OCI-LY7 (cell line): ENCODE measurements at regions not wholly inside any gene's neighbourhood (a gene's known extent, or its start where the extent isn't known, plus 50 kb on each side); places are given as distances from the start of the nearest gene placed in this dataset.

ENCODE experiments used
- BruUV-seq: library from RNA; stranded (reverse); fragments of 400-500 nt; replicated peaks from 2 replicates; lab custom pipeline; 2021; lab: Mats Ljungman, UMichigan
- CTCF ChIA-PET: fragments of 300-600 bp; sonication (Branson Sonifier 250); formaldehyde crosslinking; loops from one replicate; lab custom pipeline; 2022; ENCODE audit warnings: antibody characterized with exemption; ENCODE audit not compliant: unreplicated experiment; lab: Charles Lee
- POLR2A ChIA-PET: fragments of 300-600 bp; sonication (Branson Sonifier 250); formaldehyde crosslinking; loops from one replicate; lab custom pipeline; 2022; ENCODE audit warnings: antibody characterized with exemption; lab: Charles Lee
- DNase-seq: peaks from one replicate; pipeline ENCODE4 v3.0.0-alpha.2; 2015; ENCODE audit warnings: low spot score
- H2AFZ ChIP-seq: fragments of 200-600 bp; sonication (generic), shearing (Covaris generic); 2 replicates; pipeline ENCODE4 v1.6.1; 2014; ENCODE audit warnings: mild to moderate bottlenecking, antibody characterized with exemption, low read length, moderate library complexity
- H3K27ac ChIP-seq: fragments of 200-600 bp; sonication (generic); 2 replicates; pipeline ENCODE4 v1.5.1; 2014; ENCODE audit warnings: mixed run types, low read depth, mild to moderate bottlenecking, moderate library complexity, low read length, inconsistent platforms; ENCODE audit not compliant: poor library complexity, severe bottlenecking
- H3K36me3 ChIP-seq: fragments of 200-600 bp; sonication (generic); 2 replicates; pipeline ENCODE4 v1.6.1; 2014; ENCODE audit warnings: mild to moderate bottlenecking, antibody characterized with exemption, low read length, moderate library complexity, mixed read lengths; ENCODE audit not compliant: insufficient read depth
- H3K4me1 ChIP-seq: fragments of 200-600 bp; sonication (generic); 2 replicates; pipeline ENCODE4 v1.5.1; 2014; ENCODE audit warnings: mild to moderate bottlenecking, low read length; ENCODE audit not compliant: insufficient read depth, poor library complexity, severe bottlenecking
- H3K4me2 ChIP-seq: fragments of 200-600 bp; sonication (generic); 2 replicates; pipeline ENCODE4 v1.6.1; 2014; ENCODE audit warnings: mild to moderate bottlenecking, low read length
- H3K4me3 ChIP-seq: fragments of 200-600 bp; sonication (generic); 2 replicates; pipeline ENCODE4 v1.5.1; 2014; ENCODE audit warnings: mild to moderate bottlenecking, low read depth, low read length; ENCODE audit not compliant: poor library complexity, severe bottlenecking
- H3K79me2 ChIP-seq: fragments of 200-600 bp; sonication (generic); 2 replicates; pipeline ENCODE4 v1.6.1; 2016; ENCODE audit warnings: low read depth, mild to moderate bottlenecking, low read length, moderate library complexity, mixed read lengths; ENCODE audit not compliant: insufficient read depth
- H3K9me2 ChIP-seq: fragments of 200-600 bp; sonication (generic); 2 replicates; pipeline ENCODE4 v1.6.1; 2016; ENCODE audit warnings: mild to moderate bottlenecking, low read length, mixed read lengths; ENCODE audit not compliant: insufficient read depth
- H3K9me3 ChIP-seq: fragments of 200-600 bp; sonication (generic); 2 replicates; pipeline ENCODE4 v1.6.1; 2014; ENCODE audit warnings: mild to moderate bottlenecking, mixed run types, low read length, mixed read lengths
- H4K20me1 ChIP-seq: fragments of 200-600 bp; sonication (generic); 2 replicates; pipeline ENCODE4 v1.6.1; 2014; ENCODE audit warnings: mild to moderate bottlenecking, antibody characterized with exemption, low read length, moderate library complexity, mixed read lengths; ENCODE audit not compliant: insufficient read depth
- CTCF ChIP-seq: fragments of 200-600 bp; sonication (generic); conservative IDR thresholded peaks from 2 replicates; pipeline ENCODE4 v1.5.1; 2014; ENCODE audit warnings: mild to moderate bottlenecking, antibody characterized with exemption, low read length, moderate library complexity, mixed read lengths
- EZH2phosphoT487 ChIP-seq: fragments of 200-600 bp; sonication (generic); IDR thresholded peaks from 2 replicates; pipeline ENCODE4 v1.6.1; 2018; ENCODE audit warnings: low read depth, borderline replicate concordance, mild to moderate bottlenecking, mixed run types, antibody characterized with exemption, low read length, moderate library complexity, mixed read lengths
- intact Hi-C: fragments of 100-400 bp; cut with micrococcal nuclease; formaldehyde crosslinking; loops from one replicate; pipeline ENCODE4 v1.10.0; 2022; ENCODE audit not compliant: unreplicated experiment

- Histone ChIP-seq H3K4me3 (no peak overlapping the region), H4K20me1 (no peaks in the 10 kb centered on the region), H3K4me1 (no peaks in the 10 kb centered on the region), H3K9me2 (no peaks in the 10 kb centered on the region), H3K9me3 (no peaks in the 10 kb centered on the region), H3K79me2 (no peaks in the 10 kb centered on the region), H3K4me2 (no peak overlapping the region), H2AFZ (no peak overlapping the region), H3K27ac (no peak overlapping the region), H3K36me3 (no peaks in the 10 kb centered on the region)
- POLR2A ChIA-PET: no interaction called here
- CTCF ChIA-PET: no interaction called here
- intact Hi-C loops: no loop called here
- no TSS peak for BruUV-seq
- TF ChIP-seq EZH2phosphoT487 (no peak), CTCF (no peak)
- no peak for DNase-seq
These were observed 552.4 kb upstream of the PCDH15 start for GRCh38 chr10:55353414-55353813.

- CTCF ChIA-PET: no interaction called here
- intact Hi-C loops: no loop called here
These were observed 550.4 kb upstream of the PCDH15 start for GRCh38 chr10:55351431-55351830.

More at GRCh38 chr10:55351431-55351830, 550.4 kb upstream of the PCDH15 start:
- no peaks in the 10 kb centered on the region for H3K4me1 ChIP-seq
- no peaks in the 10 kb centered on the region for H4K20me1 ChIP-seq
- no peak overlapping the region for H3K4me3 ChIP-seq
- H3K27ac ChIP-seq: no peak overlapping the region
- H3K9me2 ChIP-seq: no peaks in the 10 kb centered on the region
- DNase-seq: no peak
- POLR2A ChIA-PET: no interaction called here
- no TSS peak for BruUV-seq
- H3K4me2 ChIP-seq: no peak overlapping the region
- no peaks in the 10 kb centered on the region for H3K79me2 ChIP-seq
- no peaks in the 10 kb centered on the region for H3K9me3 ChIP-seq
- no peaks in the 10 kb centered on the region for H3K36me3 ChIP-seq
- no peak overlapping the region for H2AFZ ChIP-seq
- TF ChIP-seq EZH2phosphoT487: no peak
- no peak for TF ChIP-seq CTCF
